HG02852 (cell line): ENCODE measurements at regions not wholly inside any gene's neighbourhood (a gene's known extent, or its start where the extent isn't known, plus 50 kb on each side); places are given as distances from the start of the nearest gene placed in this dataset.

Source experiments
- ATAC-seq: cut with Tn5 transposase; IDR thresholded peaks from one replicate; pipeline ENCODE4 v1.9.1; 2021; ENCODE audit warnings: mild to moderate bottlenecking, moderate library complexity; ENCODE audit not compliant: unreplicated experiment

GRCh38 chr12:84294246-84294645 lies 618.4 kb downstream of the SLC6A15 start:
- no peak for ATAC-seq

DNA sequence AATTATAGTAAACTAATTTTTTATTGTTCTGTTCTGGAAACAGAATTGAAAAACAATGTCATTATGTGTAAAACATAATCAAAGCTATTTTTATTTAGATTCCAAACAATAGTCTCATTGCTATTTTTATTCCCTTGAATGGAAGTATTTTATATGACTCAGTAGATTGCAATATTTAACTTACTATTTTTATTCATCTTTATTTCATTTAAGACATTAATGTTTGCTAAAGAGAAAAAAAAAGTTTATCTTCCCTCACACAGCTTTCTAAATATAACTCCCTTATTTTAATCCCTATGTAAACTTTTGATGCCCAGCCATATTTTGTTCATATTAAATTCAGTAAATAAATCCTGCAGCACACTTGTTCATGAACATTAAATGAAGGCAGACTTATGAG lies 622.4 kb downstream of the SLC6A15 start:
- no peak for ATAC-seq

GRCh38 chr12:84277986-84278385 lies 634.6 kb downstream of the SLC6A15 start:
- ATAC-seq: no peak

- ATAC-seq: no peak
These were observed 636.4 kb downstream of the SLC6A15 start for GRCh38 chr12:84276215-84276614.

DNA sequence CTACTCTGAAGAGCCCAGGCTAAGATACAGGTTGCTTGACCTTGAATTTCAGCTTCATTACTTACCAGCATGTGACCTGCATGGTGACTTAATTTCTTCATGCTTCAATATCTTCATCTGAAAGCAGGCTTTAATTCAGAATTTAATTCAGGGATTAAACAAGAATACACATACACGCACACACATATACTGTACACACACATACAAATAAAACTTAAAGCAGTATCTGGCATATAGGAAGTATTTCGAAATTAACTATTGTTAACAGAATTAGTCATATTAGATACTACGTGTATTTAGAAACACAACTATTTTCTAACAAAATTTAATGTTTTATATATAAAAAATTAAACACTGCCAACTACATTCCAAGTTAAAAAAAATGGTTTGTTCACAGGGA lies 640.3 kb downstream of the SLC6A15 start:
- no peak for ATAC-seq

DNA sequence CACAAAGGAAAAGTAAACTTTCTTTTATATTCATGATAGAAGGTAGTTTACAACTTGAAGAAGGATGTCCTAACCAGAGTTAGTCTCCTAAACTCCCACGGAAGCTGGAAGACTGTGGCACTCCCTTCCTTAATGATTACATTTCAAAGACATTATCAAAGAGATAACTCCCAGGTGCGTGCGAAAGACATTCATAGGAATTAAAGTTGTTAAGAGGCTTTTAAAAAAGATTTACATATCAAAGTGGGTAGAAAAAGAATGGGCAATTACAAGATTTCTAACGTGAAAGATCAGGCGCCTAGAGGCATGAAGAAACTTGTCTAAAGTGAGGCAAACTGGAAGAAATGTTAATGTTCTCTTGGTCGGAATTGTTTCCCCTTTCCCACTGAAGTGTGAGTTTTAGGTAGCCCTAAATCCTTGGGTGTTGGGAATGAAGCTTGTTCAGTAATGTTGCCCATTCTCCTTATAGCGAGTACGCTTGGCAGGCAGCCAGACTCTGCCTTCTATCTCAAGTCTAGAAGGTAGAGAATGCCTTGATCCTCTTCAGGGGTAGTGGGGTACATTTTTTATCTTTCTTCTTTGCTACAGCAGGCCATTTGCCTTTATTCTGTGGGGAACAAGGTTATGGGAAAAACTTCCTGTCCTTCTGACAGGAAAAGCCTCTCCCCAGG lies 642.0 kb downstream of the SLC6A15 start:
- no peak for ATAC-seq

DNA sequence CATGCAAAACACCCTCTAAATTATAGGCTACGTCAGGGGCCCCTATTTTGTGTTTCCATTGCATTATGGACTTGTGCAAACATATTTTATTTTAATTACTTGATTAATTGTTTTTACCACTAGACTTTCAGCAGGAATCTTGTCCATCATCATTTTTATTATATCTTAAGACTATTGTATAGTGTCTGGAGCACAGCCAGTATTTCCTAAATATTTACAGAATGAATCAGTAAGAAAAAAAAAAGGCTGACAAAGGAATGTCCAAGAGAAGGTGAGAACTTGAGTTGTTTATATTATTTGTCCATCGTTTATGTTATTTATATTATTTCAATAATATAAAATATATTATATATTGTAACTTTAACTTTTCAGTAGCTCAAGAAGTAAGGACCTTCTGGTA lies 664.7 kb downstream of the SLC6A15 start:
- ATAC-seq: no peak

DNA sequence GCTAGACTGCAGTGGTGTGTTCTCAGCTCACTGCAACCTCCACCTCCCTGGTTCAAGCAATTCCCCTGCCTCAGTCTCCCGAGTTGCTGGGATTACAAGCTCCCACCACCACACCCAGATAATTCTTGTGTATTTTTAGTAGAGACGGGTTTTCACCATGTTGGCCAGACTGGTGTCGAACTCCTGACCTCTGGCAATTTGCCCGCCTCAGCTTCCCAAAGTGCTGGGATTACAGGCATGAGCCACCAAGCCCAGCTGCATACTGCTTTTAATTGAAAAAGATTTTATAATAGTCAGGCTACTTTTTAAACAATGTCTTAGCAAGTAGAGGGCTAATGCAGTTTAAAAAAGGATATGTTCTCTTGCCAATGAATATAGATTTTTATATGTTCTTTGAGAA lies 668.9 kb downstream of the SLC6A15 start:
- no peak for ATAC-seq

GRCh38 chr12:84222841-84223240 lies 689.8 kb downstream of the SLC6A15 start:
- no peak for ATAC-seq

DNA sequence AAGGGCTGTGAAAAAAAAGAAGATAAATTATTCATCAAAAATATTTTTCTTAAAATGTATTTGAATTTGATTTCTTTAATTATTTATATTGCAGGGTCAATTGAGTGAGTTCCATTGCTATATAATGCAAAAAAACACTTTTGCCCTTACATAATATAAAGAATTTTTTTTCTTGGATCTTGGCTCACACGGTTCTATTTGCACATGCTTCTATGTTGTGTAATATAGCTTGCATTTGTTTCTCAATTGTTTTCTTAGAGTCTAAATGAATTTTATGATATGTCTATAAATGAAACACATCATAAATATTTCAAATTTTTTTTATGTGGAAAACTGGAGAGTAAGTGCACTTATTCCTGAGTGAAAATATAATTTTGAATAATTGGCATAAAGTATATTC lies 694.2 kb downstream of the SLC6A15 start:
- ATAC-seq: no peak

DNA sequence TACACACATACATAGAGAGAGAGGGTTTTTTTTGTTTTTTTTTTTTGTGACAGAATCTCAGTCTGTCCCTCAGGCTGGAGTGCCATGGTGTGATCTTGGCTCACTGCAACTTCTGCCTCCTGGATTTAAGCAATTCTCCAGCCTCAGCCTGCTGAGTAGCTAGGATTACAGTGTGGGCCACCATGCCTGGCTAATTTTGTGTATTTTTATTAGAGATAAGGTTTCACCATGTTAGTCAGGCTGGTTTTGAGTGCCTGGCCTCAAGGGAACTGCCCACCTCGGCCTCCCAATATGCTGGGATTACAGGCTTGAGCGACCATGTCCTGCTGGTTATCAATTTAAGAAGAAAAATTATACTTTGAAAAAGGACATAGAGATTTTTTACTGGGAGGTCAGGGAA lies 710.6 kb downstream of the SLC6A15 start:
- ATAC-seq: no peak

DNA sequence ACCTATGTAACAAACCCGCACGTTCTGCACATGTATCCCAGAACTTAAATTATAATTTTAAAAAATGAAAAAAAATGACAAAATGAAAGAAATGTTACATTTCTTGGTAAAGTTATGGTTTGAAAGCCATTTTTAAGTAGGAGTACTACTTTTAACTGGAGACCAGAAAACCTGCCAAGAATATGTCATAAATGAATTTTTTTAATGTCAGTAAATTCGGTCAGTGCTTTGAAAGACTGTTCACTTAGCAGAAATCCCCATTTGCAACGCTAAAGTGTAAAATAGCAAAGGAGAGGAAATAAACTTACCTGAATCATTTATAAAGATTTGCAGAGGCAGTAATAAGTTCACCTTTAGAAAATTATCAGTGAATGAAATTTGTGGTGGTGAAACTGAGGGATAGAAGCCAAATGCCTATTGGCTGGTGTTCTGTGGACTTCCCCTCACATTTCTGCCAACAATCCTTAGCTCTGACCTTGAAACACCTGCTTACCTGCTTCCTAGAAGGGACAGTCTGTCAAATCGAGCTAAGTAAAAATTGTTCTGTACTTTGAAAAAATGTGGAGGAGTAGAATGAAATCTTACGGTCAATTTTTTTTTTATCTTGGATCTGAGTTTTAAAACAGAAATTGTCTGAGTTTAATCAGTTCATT lies 714.2 kb downstream of the SLC6A15 start:
- no peak for ATAC-seq

GRCh38 chr12:84191779-84192178 lies 720.8 kb downstream of the SLC6A15 start:
- no peak for ATAC-seq

GRCh38 chr12:84186433-84186832 lies 726.2 kb downstream of the SLC6A15 start:
- no peak for ATAC-seq

DNA sequence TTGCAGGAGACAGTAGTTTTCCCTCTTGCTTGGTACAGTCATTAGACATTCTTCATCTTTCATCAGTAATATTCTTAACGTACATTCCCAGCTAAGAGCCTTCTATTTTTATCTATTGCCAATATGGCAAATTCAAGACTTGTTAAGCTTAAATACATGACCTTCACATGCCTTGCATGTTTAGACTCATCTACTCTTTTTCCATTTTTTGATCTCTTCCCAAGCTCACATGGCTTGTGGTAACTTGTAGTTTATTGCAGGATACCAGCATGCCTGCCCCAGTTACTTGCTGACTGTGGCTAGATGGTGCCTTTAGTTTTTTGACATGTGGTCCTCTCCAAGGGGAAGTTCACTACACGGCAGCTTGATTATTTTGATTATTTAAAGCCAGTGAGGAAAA lies 729.0 kb downstream of the SLC6A15 start:
- no peak for ATAC-seq

DNA sequence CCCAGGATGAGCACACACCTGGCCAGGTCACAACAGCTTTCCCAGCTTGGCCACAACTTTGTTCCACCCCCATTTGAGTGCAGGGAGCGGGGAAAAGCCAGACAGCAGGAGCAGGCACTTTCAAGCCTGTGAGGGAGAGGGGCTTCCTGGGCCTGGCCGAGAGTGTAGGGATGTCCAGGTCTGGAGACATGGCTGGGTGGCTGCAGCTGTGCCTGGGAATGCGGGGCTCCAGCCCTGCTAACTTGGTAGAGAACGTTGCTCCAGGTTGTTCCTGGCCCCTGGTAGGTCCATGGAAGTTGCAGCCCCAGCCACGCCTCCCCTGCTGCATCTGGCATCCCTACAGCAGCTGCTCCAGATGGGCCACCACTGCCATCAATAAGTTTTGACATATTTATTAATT lies 738.5 kb downstream of the SLC6A15 start:
- no peak for ATAC-seq

GRCh38 chr12:84172823-84173424 lies 739.7 kb downstream of the SLC6A15 start:
- ATAC-seq: no peak

DNA sequence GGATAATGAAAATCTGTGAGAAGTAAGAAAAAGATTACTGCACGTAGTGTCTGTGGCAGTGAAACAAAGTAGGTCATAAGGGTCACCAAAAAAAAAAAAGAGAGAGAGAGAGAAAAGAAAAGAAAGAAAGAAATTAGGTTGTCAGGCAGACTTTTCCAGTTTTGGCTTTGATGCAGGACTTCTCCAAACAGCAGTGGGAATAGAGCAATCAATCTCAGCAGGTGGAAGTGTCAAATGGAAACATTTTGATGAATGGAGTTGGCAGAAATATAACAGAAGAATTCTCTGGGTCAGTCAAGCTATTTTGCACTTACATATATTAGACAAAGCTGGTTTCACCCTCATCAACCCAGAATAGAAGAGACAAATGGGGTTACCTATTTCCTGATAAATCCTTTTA lies 745.8 kb downstream of the SLC6A15 start:
- no peak for ATAC-seq

- no peak for ATAC-seq
These were observed 746.5 kb downstream of the SLC6A15 start for GRCh38 chr12:84165998-84166571.

DNA sequence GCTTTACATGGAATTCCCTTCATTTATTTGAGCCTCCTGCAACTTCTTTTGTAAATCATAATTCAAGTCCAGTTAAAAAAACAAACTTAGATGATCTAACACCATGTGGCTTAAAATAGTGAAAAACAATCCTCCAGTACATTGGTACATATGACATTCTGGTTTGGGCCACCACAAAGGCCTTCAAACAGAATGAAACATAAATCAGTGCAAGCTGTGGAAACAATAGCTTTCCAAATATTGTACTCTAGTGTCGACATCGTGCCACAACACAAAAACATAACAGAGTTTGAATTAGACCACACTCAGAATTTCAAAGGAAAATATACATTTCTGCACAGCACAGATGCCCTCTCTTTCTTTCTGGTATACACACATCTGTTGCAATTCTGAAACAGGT lies 751.3 kb downstream of the SLC6A15 start:
- no peak for ATAC-seq

DNA sequence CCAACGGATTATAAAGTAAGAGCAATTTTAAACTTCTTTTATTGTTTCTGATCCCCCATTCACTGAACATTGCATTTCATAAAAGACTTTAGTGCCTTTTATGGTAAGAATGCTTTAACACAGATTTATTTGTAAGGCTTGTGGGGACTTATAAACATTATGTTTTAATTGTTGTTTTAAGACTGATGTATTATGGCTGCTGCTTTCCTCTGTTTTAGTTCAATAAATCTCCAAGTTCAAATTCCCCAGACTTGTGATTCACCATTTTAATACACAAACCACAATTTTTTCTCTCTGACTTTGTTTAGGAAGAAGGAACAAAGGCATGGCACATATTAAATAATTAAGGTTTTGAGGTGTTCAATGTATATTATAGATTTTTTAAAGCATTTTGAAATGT lies 753.3 kb downstream of the SLC6A15 start:
- ATAC-seq: no peak

- ATAC-seq: no peak
These were observed 755.4 kb downstream of the SLC6A15 start for GRCh38 chr12:84157170-84157569.
